ENCODE measurements at regions not wholly inside any gene's neighbourhood (a gene's known extent, or its start where the extent isn't known, plus 50 kb on each side); places are given as distances from the start of the nearest gene placed in this dataset.

DNA sequence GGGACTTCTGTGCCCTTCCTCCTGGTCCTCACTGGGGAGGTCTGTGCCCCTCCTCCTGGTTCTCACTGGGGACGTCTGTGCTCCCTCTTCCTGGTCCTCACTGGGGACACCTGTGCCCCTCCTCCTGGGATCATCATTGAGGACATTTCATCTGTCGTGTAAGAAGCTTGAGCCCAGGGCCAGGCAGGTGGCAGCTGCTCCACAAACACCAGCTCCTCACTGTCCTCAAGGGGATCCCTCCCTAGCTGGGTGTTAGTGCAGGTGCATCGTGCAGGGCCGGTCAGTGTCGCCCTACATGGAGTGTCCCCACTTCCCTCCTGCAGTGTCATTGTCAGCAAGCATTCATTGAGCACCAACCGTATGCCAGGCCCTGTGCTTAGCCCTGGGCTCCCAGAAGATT, 312.7 kb downstream of the PTPRU start (continued):
- no peak for TF ChIP-seq BACH2 (CRISPR knock-in tag; IDR thresholded peaks at IDR 0.05; ENCODE audit: borderline replicate concordance)

DNA sequence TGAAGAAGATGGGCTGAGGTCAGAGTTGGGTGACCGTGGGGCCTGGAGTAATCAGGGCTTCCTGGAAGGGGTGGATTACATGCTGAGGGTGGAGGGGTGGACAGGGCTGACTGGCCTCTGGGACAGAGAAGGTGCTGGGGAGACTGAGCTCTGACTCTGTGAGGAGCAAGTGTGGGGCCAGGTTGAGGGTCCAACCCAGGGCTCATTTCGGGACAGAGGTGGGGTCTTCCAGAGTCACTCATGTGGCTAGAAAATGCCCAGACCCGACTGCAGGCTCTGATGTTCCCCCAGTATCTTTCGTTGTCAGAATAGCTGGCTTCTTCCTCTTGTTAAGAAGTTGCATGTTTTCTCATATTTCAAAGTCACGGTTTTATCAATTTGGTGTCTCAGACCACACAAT, 311.8 kb downstream of the PTPRU start:
- no peak for ATAC-seq
- TF ChIP-seq ZNF8 (CRISPR knock-in tag; IDR thresholded peaks at IDR 0.05) (no peak), SNAI2 (CRISPR knock-in tag; IDR thresholded peaks at IDR 0.05) (no peak), ARNTL (CRISPR knock-in tag; IDR thresholded peaks at IDR 0.05; ENCODE audit: borderline replicate concordance, low read depth) (no peak), TOX (CRISPR knock-in tag; IDR thresholded peaks at IDR 0.05; ENCODE audit: borderline replicate concordance) (no peak), ZNF565 (CRISPR knock-in tag; conservative IDR thresholded peaks at IDR 0.05; ENCODE audit: low read depth) (no peak), ZFP30 (CRISPR knock-in tag; IDR thresholded peaks at IDR 0.05) (no peak)
- TF ChIP-seq, protein P1, sequence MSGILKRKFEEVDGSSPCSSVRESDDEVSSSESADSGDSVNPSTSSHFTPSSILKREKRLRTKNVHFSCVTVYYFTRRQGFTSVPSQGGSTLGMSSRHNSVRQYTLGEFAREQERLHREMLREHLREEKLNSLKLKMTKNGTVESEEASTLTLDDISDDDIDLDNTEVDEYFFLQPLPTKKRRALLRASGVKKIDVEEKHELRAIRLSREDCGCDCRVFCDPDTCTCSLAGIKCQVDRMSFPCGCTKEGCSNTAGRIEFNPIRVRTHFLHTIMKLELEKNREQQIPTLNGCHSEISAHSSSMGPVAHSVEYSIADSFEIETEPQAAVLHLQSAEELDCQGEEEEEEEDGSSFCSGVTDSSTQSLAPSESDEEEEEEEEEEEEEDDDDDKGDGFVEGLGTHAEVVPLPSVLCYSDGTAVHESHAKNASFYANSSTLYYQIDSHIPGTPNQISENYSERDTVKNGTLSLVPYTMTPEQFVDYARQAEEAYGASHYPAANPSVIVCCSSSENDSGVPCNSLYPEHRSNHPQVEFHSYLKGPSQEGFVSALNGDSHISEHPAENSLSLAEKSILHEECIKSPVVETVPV (CRISPR knock-in tag; IDR thresholded peaks at IDR 0.05) = no peak
- TF ChIP-seq, protein P2, sequence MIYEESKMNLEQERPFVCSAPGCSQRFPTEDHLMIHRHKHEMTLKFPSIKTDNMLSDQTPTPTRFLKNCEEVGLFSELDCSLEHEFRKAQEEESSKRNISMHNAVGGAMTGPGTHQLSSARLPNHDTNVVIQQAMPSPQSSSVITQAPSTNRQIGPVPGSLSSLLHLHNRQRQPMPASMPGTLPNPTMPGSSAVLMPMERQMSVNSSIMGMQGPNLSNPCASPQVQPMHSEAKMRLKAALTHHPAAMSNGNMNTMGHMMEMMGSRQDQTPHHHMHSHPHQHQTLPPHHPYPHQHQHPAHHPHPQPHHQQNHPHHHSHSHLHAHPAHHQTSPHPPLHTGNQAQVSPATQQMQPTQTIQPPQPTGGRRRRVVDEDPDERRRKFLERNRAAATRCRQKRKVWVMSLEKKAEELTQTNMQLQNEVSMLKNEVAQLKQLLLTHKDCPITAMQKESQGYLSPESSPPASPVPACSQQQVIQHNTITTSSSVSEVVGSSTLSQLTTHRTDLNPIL (CRISPR knock-in tag; IDR thresholded peaks at IDR 0.05; ENCODE audit: low read depth) = no peak
- TF ChIP-seq, protein P3, sequence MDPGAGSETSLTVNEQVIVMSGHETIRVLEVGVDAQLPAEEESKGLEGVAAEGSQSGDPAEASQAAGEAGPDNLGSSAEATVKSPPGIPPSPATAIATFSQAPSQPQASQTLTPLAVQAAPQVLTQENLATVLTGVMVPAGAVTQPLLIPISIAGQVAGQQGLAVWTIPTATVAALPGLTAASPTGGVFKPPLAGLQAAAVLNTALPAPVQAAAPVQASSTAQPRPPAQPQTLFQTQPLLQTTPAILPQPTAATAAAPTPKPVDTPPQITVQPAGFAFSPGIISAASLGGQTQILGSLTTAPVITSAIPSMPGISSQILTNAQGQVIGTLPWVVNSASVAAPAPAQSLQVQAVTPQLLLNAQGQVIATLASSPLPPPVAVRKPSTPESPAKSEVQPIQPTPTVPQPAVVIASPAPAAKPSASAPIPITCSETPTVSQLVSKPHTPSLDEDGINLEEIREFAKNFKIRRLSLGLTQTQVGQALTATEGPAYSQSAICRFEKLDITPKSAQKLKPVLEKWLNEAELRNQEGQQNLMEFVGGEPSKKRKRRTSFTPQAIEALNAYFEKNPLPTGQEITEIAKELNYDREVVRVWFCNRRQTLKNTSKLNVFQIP (CRISPR knock-in tag; IDR thresholded peaks at IDR 0.05; ENCODE audit: borderline replicate concordance, low read depth) = no peak
- TF ChIP-seq, protein P4, sequence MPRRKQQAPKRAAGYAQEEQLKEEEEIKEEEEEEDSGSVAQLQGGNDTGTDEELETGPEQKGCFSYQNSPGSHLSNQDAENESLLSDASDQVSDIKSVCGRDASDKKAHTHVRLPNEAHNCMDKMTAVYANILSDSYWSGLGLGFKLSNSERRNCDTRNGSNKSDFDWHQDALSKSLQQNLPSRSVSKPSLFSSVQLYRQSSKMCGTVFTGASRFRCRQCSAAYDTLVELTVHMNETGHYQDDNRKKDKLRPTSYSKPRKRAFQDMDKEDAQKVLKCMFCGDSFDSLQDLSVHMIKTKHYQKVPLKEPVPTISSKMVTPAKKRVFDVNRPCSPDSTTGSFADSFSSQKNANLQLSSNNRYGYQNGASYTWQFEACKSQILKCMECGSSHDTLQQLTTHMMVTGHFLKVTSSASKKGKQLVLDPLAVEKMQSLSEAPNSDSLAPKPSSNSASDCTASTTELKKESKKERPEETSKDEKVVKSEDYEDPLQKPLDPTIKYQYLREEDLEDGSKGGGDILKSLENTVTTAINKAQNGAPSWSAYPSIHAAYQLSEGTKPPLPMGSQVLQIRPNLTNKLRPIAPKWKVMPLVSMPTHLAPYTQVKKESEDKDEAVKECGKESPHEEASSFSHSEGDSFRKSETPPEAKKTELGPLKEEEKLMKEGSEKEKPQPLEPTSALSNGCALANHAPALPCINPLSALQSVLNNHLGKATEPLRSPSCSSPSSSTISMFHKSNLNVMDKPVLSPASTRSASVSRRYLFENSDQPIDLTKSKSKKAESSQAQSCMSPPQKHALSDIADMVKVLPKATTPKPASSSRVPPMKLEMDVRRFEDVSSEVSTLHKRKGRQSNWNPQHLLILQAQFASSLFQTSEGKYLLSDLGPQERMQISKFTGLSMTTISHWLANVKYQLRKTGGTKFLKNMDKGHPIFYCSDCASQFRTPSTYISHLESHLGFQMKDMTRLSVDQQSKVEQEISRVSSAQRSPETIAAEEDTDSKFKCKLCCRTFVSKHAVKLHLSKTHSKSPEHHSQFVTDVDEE (CRISPR knock-in tag; IDR thresholded peaks at IDR 0.05) = no peak
- TF ChIP-seq, protein P5, sequence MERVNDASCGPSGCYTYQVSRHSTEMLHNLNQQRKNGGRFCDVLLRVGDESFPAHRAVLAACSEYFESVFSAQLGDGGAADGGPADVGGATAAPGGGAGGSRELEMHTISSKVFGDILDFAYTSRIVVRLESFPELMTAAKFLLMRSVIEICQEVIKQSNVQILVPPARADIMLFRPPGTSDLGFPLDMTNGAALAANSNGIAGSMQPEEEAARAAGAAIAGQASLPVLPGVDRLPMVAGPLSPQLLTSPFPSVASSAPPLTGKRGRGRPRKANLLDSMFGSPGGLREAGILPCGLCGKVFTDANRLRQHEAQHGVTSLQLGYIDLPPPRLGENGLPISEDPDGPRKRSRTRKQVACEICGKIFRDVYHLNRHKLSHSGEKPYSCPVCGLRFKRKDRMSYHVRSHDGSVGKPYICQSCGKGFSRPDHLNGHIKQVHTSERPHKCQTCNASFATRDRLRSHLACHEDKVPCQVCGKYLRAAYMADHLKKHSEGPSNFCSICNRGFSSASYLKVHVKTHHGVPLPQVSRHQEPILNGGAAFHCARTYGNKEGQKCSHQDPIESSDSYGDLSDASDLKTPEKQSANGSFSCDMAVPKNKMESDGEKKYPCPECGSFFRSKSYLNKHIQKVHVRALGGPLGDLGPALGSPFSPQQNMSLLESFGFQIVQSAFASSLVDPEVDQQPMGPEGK (CRISPR knock-in tag; IDR thresholded peaks at IDR 0.05; ENCODE audit: borderline replicate concordance) = no peak

DNA sequence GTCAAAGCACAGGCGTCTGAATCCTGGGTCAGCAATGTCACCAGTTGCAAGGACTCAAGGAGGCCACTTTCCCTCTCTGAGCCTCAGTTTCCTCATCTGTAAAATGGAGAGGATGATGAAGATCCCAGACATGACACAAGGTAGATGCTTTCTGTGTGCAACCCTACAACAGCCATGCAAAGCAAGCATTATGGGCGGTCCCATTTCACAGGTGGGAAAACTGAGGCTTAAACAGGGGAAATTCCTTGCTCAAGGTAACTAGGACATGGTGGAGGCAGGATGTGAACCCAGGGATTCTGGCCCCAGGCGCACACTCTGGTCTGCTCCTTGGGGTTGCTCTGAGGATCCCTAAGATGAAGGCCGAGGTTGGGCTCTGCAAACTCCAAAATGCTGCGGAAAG, 311.0 kb downstream of the PTPRU start:
- TF ChIP-seq ESRRG (CRISPR knock-in tag; IDR thresholded peaks at IDR 0.05) = no peak
- TF ChIP-seq, protein P4 (CRISPR knock-in tag; IDR thresholded peaks at IDR 0.05) = no peak
- TF ChIP-seq CSDC2 (CRISPR knock-in tag; IDR thresholded peaks at IDR 0.05) = no peak
- TF ChIP-seq, protein P1 (CRISPR knock-in tag; IDR thresholded peaks at IDR 0.05) = no peak
- TF ChIP-seq GLIS3 (CRISPR knock-in tag; IDR thresholded peaks at IDR 0.05) = no peak
- no peak for TF ChIP-seq ZFP30 (CRISPR knock-in tag; IDR thresholded peaks at IDR 0.05)
- no peak for TF ChIP-seq ISL1 (CRISPR knock-in tag; IDR thresholded peaks at IDR 0.05)
- no peak for TF ChIP-seq PPARA (CRISPR knock-in tag; IDR thresholded peaks at IDR 0.05; ENCODE audit: borderline replicate concordance)
- TF ChIP-seq ZNF70 (CRISPR knock-in tag; IDR thresholded peaks at IDR 0.05) = no peak
- no peak for TF ChIP-seq ZC3H10 (CRISPR knock-in tag; IDR thresholded peaks at IDR 0.05)
- no peak for TF ChIP-seq ARNTL (CRISPR knock-in tag; IDR thresholded peaks at IDR 0.05; ENCODE audit: borderline replicate concordance, low read depth)
- TF ChIP-seq, protein P5 (CRISPR knock-in tag; IDR thresholded peaks at IDR 0.05; ENCODE audit: borderline replicate concordance) = no peak
- no peak for TF ChIP-seq ZNF565 (CRISPR knock-in tag; conservative IDR thresholded peaks at IDR 0.05; ENCODE audit: low read depth)
- TF ChIP-seq RARB (CRISPR knock-in tag; IDR thresholded peaks at IDR 0.05) = no peak
- no peak for ATAC-seq
